HG03354 (cell line): ENCODE measurements at regions not wholly inside any gene's neighbourhood (a gene's known extent, or its start where the extent isn't known, plus 50 kb on each side); places are given as distances from the start of the nearest gene placed in this dataset.
A peak's percentile ranks its signal among the peaks of the same experiment; 100 is the strongest.
"Not testable (repeated sequence)": the region's sequence is repeated elsewhere in the genome, so short reads cannot be mapped to it uniquely, and the experiment has no call there.

ENCODE experiments used
- ATAC-seq: cut with Tn5 transposase; IDR thresholded peaks from one replicate; pipeline ENCODE4 v1.9.1; 2021; ENCODE audit warnings: mild to moderate bottlenecking; ENCODE audit not compliant: unreplicated experiment, poor library complexity, severe bottlenecking

DNA sequence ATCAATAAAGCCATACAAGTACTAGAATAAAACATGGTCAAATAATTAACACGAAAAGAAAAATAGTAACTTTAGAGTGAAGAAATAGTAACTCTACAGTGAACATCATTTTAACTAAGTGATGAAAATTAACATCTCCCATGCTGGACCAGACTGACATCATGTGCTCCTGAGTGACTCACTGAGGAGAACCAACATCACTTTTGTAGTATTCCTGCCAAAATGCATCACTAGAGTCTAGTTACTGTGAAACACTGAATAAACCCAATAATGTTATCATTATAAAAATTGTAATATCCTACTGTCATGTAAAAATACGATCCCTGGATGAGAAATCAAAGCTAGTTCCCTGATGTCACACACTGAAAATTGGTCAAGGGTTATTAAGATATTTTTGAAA lies 361.3 kb downstream of the CD109 start:
- ATAC-seq = no peak

DNA sequence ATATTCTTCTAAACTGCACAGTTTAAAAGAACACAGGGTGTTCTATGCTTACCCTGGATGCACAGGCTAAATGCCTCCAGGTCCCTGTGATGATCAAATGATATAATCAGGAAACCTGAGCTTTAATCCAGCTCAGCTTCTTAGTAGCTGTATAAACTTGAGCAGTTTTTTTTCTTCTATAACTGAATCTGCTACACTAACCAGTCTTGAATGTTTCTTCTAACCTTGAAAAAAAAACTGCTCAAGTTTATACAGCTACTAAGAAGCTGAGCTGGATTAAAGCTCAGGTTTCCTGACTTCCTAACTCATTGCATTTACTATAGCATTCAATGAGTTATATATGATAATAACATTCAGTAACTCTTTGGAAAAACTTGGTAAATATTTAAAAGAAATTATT lies 358.2 kb downstream of the CD109 start:
- no peak for ATAC-seq

DNA sequence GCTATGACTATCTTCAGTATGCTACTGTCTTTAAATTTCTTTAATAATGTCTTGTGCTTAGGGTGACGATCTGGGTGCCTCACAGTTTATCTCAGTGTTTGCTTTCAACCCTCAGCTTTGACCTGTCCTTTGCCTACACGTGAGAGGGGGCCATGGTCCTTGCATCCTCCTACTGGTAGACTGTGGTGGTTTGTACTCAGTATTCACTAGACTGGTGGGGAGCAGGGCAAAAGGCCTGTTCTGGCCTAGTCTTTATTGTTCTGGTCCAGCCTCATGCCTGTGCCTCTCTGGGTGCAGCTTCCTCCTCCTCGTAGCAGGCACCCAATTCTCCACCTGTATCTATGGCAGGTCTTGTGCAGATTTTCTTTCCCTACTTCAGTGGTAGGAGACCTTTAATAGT lies 354.9 kb downstream of the CD109 start:
- no peak for ATAC-seq

- ATAC-seq = no peak
Observed at GRCh38 chr6:74048387-74048786, 352.4 kb downstream of the CD109 start.

DNA sequence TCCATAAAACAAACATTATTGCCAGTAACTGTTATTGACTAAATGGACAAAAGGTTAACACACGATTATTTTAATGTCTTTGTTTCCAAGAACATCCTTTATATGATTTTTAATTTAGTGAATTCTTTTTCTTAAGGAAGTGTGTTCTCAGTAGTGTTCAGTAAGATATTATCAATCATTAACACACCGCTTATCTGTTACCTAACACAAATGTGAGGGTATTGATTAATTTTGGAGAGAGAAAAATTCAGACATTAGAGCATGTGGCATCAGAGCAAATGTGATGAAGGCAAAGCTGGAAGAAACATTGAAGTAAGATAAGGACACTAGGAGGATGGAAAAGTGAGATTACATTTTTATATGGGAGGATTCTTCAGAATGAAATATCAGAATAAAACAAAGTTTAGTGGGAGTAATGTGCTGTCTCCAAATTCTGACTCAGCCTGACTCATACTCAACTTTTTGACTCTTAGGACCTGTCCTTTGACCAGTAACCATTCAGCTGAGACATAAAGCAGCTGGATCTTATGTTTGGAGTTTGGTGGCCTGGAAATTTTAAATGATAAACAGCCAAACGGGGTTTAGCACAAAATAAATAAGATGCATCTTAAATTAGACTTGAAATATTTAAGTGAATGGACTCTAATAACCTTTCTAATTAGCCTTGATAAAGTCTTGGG lies 348.6 kb downstream of the CD109 start:
- ATAC-seq = peak; percentile 62

DNA sequence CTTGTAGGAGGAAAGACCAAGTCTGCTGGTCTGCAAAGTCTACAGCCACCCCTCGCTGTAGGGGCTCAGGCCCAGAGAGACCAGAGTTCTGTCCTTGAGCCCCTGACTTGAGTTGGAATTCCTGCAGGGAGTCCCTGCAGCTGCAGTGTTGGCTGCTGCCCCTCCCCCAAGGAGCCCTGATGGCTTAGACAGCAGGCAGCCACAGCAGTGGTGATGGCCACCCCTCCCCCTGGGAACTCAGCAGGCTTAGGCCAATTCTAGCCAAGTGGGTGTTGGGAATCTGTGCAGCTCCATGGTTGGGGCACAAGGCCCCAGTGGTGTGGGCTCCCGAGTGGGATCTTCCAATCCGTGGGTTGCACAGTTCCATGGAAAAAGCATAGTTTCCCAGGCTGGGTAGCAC lies 345.4 kb downstream of the CD109 start:
- no peak for ATAC-seq

- ATAC-seq = no peak
Observed at GRCh38 chr6:74018825-74019224, 322.8 kb downstream of the CD109 start.

- no peak for ATAC-seq
Observed at GRCh38 chr6:74015427-74015826, 319.4 kb downstream of the CD109 start.

- ATAC-seq = no peak
Observed at GRCh38 chr6:74000666-74001490, 304.9 kb downstream of the CD109 start.

DNA sequence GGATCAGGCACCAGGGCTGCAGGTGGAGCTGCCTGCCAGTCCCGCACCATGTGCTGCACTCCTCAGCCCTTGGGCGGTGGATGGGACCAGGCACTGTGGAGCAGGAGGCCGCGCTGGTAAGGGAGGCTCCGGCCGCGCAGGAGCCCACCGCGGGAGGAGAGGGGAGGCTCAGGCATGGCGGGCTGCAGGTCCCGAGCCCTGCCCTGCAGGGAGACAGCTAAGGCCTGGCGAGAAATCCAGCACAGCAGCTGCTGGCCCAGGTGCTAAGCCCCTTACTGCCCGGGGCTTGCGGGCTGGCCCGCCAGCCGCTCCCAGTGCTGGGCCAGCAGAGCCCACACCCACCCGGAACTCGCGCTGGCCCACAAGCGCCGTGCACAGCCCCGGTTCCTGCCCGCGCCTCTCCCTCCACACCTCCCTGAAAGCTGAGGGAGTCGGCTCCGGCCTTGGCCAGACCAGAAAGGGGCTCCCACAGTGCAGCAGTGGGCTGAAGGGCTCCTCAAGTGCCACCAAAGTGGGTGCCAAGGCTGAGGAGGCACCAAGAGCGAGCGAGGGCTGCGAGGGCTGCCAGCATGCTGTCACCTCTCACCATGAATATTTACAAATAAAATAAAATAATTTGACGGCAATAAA lies 294.7 kb downstream of the CD109 start:
- not testable (repeated sequence) for ATAC-seq

GRCh38 chr6:73989428-73989827 lies 293.4 kb downstream of the CD109 start:
- no peak for ATAC-seq

GRCh38 chr6:73985891-73986290 lies 289.9 kb downstream of the CD109 start:
- ATAC-seq = no peak

- no peak for ATAC-seq
Observed at GRCh38 chr6:73984571-73985210, 288.7 kb downstream of the CD109 start.

DNA sequence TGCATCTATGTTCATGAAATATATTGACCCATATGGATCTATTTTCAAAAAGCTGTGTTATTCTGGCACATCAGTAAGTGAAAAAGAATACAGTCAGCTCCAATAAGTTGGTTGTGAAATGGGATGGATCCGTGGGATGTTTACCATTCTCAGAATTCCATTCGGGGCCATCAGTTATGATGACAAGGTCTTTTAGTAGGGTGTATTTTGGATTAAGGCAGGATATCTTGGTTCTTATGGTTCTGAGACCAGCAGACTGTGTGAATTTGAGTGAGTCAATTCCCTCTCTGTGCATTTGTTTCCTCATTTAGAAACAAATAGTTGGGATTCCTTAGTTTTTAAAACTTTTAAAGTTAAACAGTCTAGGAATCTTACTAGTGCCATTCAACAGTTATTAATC lies 287.4 kb downstream of the CD109 start:
- no peak for ATAC-seq

DNA sequence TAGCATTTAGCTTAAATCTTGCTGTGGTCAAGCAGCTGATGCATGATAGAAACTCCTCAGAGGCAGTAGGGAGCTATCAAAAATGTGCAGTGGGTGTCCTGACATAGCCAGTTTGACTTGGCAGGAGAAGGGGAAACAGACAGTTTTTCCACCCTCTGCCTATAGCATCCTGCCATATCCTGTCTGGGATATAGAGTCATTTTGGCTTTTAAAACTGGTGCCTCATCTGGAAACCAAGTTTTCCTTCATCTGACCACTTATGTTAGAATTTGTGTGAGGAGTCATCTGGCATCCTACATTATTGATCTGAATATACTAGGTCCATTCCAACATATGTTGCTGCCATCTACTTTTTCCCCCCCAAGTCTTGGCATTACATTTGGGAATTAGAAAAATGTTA lies 284.1 kb downstream of the CD109 start:
- ATAC-seq = no peak

GRCh38 chr6:73978330-73978729 lies 282.3 kb downstream of the CD109 start:
- ATAC-seq = no peak

DNA sequence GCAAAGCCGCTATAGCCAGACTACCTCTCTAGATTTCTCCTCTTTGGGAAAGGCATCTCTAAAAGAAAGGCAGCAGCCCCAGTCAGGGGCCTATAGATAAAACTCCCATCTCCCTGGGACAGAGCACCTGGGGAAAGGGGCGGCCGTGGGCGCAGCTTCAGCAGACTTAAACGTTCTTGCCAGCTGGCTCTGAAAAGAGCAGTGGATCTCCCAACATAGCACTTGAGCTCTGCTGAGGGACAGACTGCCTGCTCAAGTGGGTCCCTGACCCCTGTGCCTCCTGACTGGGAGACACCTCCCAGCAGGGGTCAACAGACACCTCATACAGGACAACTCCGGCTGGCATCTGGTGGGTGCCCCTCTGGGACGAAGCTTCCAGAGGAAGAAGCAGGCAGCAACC lies 276.5 kb downstream of the CD109 start:
- ATAC-seq = not testable (repeated sequence)

- ATAC-seq = no peak
Observed at GRCh38 chr6:73969971-73970970, 274.3 kb downstream of the CD109 start.

DNA sequence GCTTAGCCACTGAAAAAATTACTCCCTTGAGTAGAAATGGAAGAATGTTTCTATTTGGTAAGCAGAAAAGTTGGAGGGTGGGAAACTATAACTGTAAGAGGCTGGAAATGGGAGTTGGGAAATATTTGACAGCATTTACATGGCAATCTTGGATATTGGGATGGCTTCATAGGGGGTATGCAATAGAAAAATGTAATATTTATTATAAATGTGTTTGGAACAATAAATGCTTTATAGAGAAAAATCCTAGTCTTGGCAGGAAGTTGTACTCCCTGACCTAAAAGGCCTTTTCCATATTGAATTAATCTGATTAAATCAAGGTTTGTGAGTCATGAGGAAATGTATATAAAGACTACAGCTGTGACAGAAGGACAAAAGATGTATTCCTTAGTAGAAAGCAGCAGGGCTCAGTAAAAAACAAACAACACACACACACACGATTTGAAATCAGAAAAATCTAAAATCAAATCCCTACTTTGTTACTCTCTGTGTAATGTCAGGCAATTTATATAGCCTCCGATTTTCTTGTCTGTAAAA lies 272.3 kb downstream of the CD109 start:
- ATAC-seq = no peak
